Endothelial cell of umbilical vein (primary cell): ENCODE measurements at regions not wholly inside any gene's neighbourhood (a gene's known extent, or its start where the extent isn't known, plus 50 kb on each side); places are given as distances from the start of the nearest gene placed in this dataset.

ENCODE experiments used
- BruUV-seq: library from RNA; stranded (reverse); fragments of 400-500 nt; replicated peaks from 2 replicates; lab custom pipeline; 2021; lab: Mats Ljungman, UMichigan
- CTCF ChIA-PET: fragments of 300-600, 350-600 bp; sonication (Branson Sonifier 250); formaldehyde crosslinking; loops from one replicate; lab custom pipeline; 2021; ENCODE audit warnings: antibody characterized with exemption, inconsistent platforms; lab: Charles Lee
- POLR2A ChIA-PET: fragments of 300-600, 350-600 bp; sonication (Branson Sonifier 250); formaldehyde crosslinking; loops from one replicate; lab custom pipeline; 2021; ENCODE audit warnings: antibody characterized with exemption, inconsistent platforms; lab: Charles Lee
- DNase-seq: peaks from one replicate; pipeline ENCODE4 v3.0.0-alpha.2; 2011; ENCODE audit warnings: low read depth, low spot score
- FAIRE-seq: peaks from 2 replicates; lab custom pipeline; 2011; peaks lifted over from hg19 to GRCh38; lab: Jason Lieb, UNC
- H2AFZ ChIP-seq: 2 replicates; pipeline ENCODE4 v1.6.0; 2012; ENCODE audit warnings: low read depth, low read length, control low read depth, inconsistent platforms
- H3K27ac ChIP-seq: 2 replicates; pipeline ENCODE4 v1.5.1; 2011; ENCODE audit warnings: low read depth, mild to moderate bottlenecking, control low read depth, low read length, moderate library complexity; ENCODE audit not compliant: insufficient read depth
- H3K27me3 ChIP-seq, 2 experiments: 2 replicates each; pipeline versions ENCODE4 v1.6.0 to v1.6.1; 2011; ENCODE audit warnings: low read length in 2 of 2, mixed read lengths in 1 of 2; ENCODE audit not compliant: control insufficient read depth in 2 of 2, insufficient read depth in 2 of 2
- H3K36me3 ChIP-seq, 2 experiments: 2 replicates in 1 of 2; 3 replicates in 1 of 2; pipeline ENCODE4 v1.5.1; 2011; ENCODE audit warnings: low read length in 2 of 2, mild to moderate bottlenecking in 1 of 2, moderate library complexity in 1 of 2; ENCODE audit not compliant: control insufficient read depth in 2 of 2, insufficient read depth in 2 of 2; ENCODE audit errors: extremely low read depth in 1 of 2
- H3K4me1 ChIP-seq: 3 replicates; pipeline ENCODE4 v1.5.1; 2011; ENCODE audit warnings: mild to moderate bottlenecking, low read length; ENCODE audit not compliant: control insufficient read depth, insufficient read depth; ENCODE audit errors: extremely low read depth
- H3K4me2 ChIP-seq: 2 replicates; pipeline ENCODE4 v1.6.1; 2011; ENCODE audit warnings: low read length, control low read depth, mixed read lengths; ENCODE audit not compliant: insufficient read depth
- H3K4me3 ChIP-seq, 3 experiments: fragments of 200-600 bp in 1 of 3; sonication (generic), shearing (Covaris generic) in 1 of 3; replicated peaks in 1 of 3; 2 replicates each; pipeline ENCODE4 v1.5.1; 2011 to 2016; ENCODE audit warnings: control low read depth in 3 of 3, low read length in 3 of 3, mild to moderate bottlenecking in 2 of 3, inconsistent platforms in 1 of 3, low read depth in 1 of 3, moderate library complexity in 1 of 3; ENCODE audit not compliant: insufficient read depth in 1 of 3
- H3K79me2 ChIP-seq: 2 replicates; pipeline ENCODE4 v1.6.0; 2012; ENCODE audit warnings: low read length, inconsistent platforms; ENCODE audit not compliant: control insufficient read depth, insufficient read depth
- H3K9ac ChIP-seq: replicated peaks from 2 replicates; pipeline ENCODE3; 2011; ENCODE audit warnings: low read length, control low read depth; ENCODE audit not compliant: insufficient read depth; ENCODE audit errors: extremely low read depth
- H3K9me1 ChIP-seq: replicated peaks from 3 replicates; pipeline ENCODE4 v1.6.0; 2011; ENCODE audit warnings: mild to moderate bottlenecking, low read length; ENCODE audit not compliant: control insufficient read depth, insufficient read depth; ENCODE audit errors: extremely low read depth
- H3K9me3 ChIP-seq: replicated peaks from 2 replicates; pipeline ENCODE4 v1.5.1; 2012; ENCODE audit warnings: low read length, inconsistent platforms; ENCODE audit not compliant: control insufficient read depth, insufficient read depth
- H4K20me1 ChIP-seq: replicated peaks from 2 replicates; pipeline ENCODE3; 2011; ENCODE audit warnings: mild to moderate bottlenecking, low read length; ENCODE audit not compliant: control insufficient read depth, insufficient read depth; ENCODE audit errors: extremely low read depth
- CTCF ChIP-seq, 2 donors: IDR thresholded peaks; 1 replicate in 1 of 2; 2 replicates in 1 of 2; pipeline ENCODE4 v1.5.1; 2011; ENCODE audit warnings: low read length in 2 of 2, mild to moderate bottlenecking in 2 of 2, moderate library complexity in 2 of 2, control low read depth in 1 of 2, inconsistent platforms in 1 of 2, low read depth in 1 of 2; ENCODE audit not compliant: insufficient read depth in 1 of 2; ENCODE audit errors: extremely low read depth in 1 of 2
- EZH2 ChIP-seq: IDR thresholded peaks from 2 replicates; pipeline ENCODE4 v1.6.1; 2012; ENCODE audit warnings: borderline replicate concordance, low read depth, mild to moderate bottlenecking, moderate library complexity, low read length, inconsistent platforms; ENCODE audit not compliant: severe bottlenecking
- FOS ChIP-seq: IDR thresholded peaks from 2 replicates; pipeline ENCODE4 v1.6.1; 2011; ENCODE audit warnings: mild to moderate bottlenecking, low read length, moderate library complexity, borderline replicate concordance; ENCODE audit not compliant: insufficient read depth
- GATA2 ChIP-seq: IDR thresholded peaks from 2 replicates; pipeline ENCODE4 v1.7.0; 2011; ENCODE audit warnings: low read depth, mild to moderate bottlenecking, moderate library complexity, mixed read lengths, low read length; ENCODE audit not compliant: insufficient read length, insufficient read depth
- JUN ChIP-seq: IDR thresholded peaks from 2 replicates; pipeline ENCODE4 v1.6.1; 2011; ENCODE audit warnings: borderline replicate concordance, low read depth; ENCODE audit not compliant: insufficient read length, insufficient read depth
- MYC ChIP-seq: IDR thresholded peaks from one replicate; pipeline ENCODE4 v1.6.1; 2011; ENCODE audit warnings: mild to moderate bottlenecking, low read depth, low read length
- POLR2A ChIP-seq: IDR thresholded peaks from 2 replicates; pipeline ENCODE4 v1.6.1; 2012; ENCODE audit warnings: low read depth, mild to moderate bottlenecking, control low read depth, low read length
- POLR2AphosphoS5 ChIP-seq: IDR thresholded peaks from 2 replicates; pipeline ENCODE4 v1.6.1; 2012; ENCODE audit warnings: low read depth, mild to moderate bottlenecking, control low read depth, low read length, moderate library complexity; ENCODE audit not compliant: insufficient read depth
- dilution Hi-C: fragments of 300-500 bp; cut with MboI; formaldehyde crosslinking; loops from one replicate; pipeline ENCODE4 v1.15.0; 2019; ENCODE audit warnings: low sequenced_read_pairs; ENCODE audit not compliant: extremely low pct_ligation_motif_present
- intact Hi-C: fragments of 100-400 bp; cut with micrococcal nuclease; formaldehyde crosslinking; loops from one replicate; pipeline ENCODE4 v1.10.0; 2022
- TF ChIP-seq, protein P1 (sequence below): IDR thresholded peaks from 2 replicates; pipeline ENCODE4 v1.6.1; 2011; ENCODE audit not compliant: insufficient read depth, insufficient read length

DNA sequence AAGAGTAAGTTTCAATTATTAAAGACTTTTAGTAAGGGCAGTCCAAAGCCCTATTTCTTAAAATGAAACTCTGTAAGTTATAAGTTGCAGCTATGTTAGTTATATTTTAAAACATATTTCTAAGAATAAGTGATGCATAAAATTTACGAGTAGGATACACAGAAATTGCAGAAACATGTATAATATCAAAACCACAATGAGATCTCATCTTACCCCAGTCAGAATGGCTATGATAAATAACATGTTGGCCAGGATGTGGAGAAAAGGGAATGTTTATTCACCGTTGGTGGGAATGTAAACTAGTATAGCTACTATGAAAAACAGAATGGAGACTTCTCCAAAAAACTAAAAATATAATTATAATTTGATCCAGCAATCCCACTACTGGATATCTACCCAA lies 201.2 kb downstream of the CBLN2 start:
- H3K9me3 ChIP-seq: no peaks in the 10 kb centered on the region
- dilution Hi-C loops (no loop called here), intact Hi-C loops (no loop called here)
- H3K4me3 ChIP-seq: no peak overlapping the region
- H3K9me1 ChIP-seq: no peaks in the 10 kb centered on the region
- no peak for DNase-seq
- no peaks in the 10 kb centered on the region for H3K36me3 ChIP-seq
- H3K79me2 ChIP-seq: no peaks in the 10 kb centered on the region
- no peak for FAIRE-seq
- H3K4me2 ChIP-seq: no peak overlapping the region
- no TSS peak for BruUV-seq
- POLR2A ChIA-PET: no interaction called here
- H4K20me1 ChIP-seq: no peaks in the 10 kb centered on the region
- TF ChIP-seq, protein P1, sequence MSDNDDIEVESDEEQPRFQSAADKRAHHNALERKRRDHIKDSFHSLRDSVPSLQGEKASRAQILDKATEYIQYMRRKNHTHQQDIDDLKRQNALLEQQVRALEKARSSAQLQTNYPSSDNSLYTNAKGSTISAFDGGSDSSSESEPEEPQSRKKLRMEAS: no peak
- no peak for TF ChIP-seq FOS
- H3K9ac ChIP-seq: no peak overlapping the region
- no peaks in the 10 kb centered on the region for H3K27me3 ChIP-seq
- H2AFZ ChIP-seq: no peak overlapping the region
- no peak overlapping the region for H3K27ac ChIP-seq
- H3K4me1 ChIP-seq: no peaks in the 10 kb centered on the region
- CTCF ChIA-PET: no interaction called here

DNA sequence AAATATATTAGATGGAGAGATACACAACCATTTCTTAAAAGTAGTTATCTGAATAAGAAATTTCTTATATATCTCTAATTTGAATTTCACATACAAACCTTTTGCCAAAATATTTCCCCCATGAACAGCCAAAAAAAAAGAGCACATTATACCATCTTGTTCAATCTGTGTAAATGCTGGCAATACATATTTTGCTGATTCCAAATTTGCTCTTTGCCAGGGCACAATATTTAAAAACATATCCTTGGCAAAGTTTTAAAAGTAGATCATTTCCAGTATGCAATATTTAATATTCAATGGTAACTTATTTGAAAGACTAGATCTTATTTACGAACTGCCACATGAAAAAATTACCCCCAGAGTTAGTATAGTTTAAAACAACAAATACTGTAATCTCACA lies 204.2 kb downstream of the CBLN2 start:
- no peak overlapping the region for H2AFZ ChIP-seq
- FAIRE-seq: no peak
- peaks cover 2% of the 10 kb centered on the region for H3K9me1 ChIP-seq
- no peaks in the 10 kb centered on the region for H3K4me1 ChIP-seq
- H4K20me1 ChIP-seq: no peaks in the 10 kb centered on the region
- H3K36me3 ChIP-seq: no peaks in the 10 kb centered on the region
- ChIA-PET POLR2A (no interaction called here), CTCF (no interaction called here)
- no peak overlapping the region for H3K4me2 ChIP-seq
- no peaks in the 10 kb centered on the region for H3K79me2 ChIP-seq
- H3K4me3 ChIP-seq: no peak overlapping the region
- no peaks in the 10 kb centered on the region for H3K9me3 ChIP-seq
- BruUV-seq: no TSS peak
- H3K27me3 ChIP-seq: no peaks in the 10 kb centered on the region
- intact Hi-C loops (no loop called here), dilution Hi-C loops (no loop called here)
- no peak for DNase-seq
- H3K27ac ChIP-seq: no peak overlapping the region
- no peak overlapping the region for H3K9ac ChIP-seq
- TF ChIP-seq, protein P1: no peak
- TF ChIP-seq POLR2AphosphoS5 (no peak), POLR2A (no peak), MYC (no peak), EZH2 (no peak), CTCF (IDR thresholded peaks at IDR 0.05; ENCODE audit: extremely low read depth in 1 of 2, insufficient read depth in 1 of 2, low read depth in 1 of 2, low read length in 2 of 2) (no peak), GATA2 (no peak), JUN (no peak), FOS (no peak)
